Lung (tissue), 11 donors: ENCODE measurements at regions not wholly inside any gene's neighbourhood (a gene's known extent, or its start where the extent isn't known, plus 50 kb on each side); places are given as distances from the start of the nearest gene placed in this dataset.

ENCODE experiments used
- ATAC-seq: fragments of 200-7000 bp; cut with Tn5 transposase; one replicate; pipeline ENCODE4 v1.9.1; 2020; ENCODE audit warnings: moderate number of reproducible peaks; ENCODE audit not compliant: insufficient read depth, low FRiP score
- DNase-seq, 3 donors: peaks; one replicate each; pipeline ENCODE4 v3.0.0-alpha.2; 2013 to 2017
- H3K27ac ChIP-seq, 2 donors: one replicate each; pipeline ENCODE4 v1.5.1; 2013; ENCODE audit warnings: mild to moderate bottlenecking in 2 of 2, moderate library complexity in 2 of 2, control low read depth in 1 of 2, inconsistent platforms in 1 of 2, low read depth in 1 of 2, low read length in 1 of 2
- H3K27me3 ChIP-seq, 3 donors: one replicate each; pipeline ENCODE4 v1.5.1; 2013; ENCODE audit warnings: low read length in 2 of 3; ENCODE audit not compliant: control insufficient read depth in 3 of 3, insufficient read depth in 3 of 3
- H3K36me3 ChIP-seq, 4 donors: one replicate each; pipeline ENCODE4 v1.5.1; 2013; ENCODE audit warnings: low read length in 4 of 4, mild to moderate bottlenecking in 1 of 4, moderate library complexity in 1 of 4; ENCODE audit not compliant: control insufficient read depth in 4 of 4, insufficient read depth in 4 of 4
- H3K4me1 ChIP-seq, 5 donors: one replicate each; pipeline ENCODE4 v1.5.1; 2013; ENCODE audit warnings: low read length in 5 of 5, mild to moderate bottlenecking in 2 of 5, moderate library complexity in 1 of 5; ENCODE audit not compliant: control insufficient read depth in 5 of 5, insufficient read depth in 5 of 5
- H3K4me3 ChIP-seq: one replicate; pipeline ENCODE4 v1.5.1; 2013; ENCODE audit warnings: mild to moderate bottlenecking, control low read depth, moderate library complexity
- H3K9ac ChIP-seq, 2 donors: one replicate each; pipeline ENCODE4 v1.5.1; 2013; ENCODE audit warnings: low read length in 2 of 2, control low read depth in 1 of 2; ENCODE audit not compliant: insufficient read depth in 1 of 2
- H3K9me3 ChIP-seq, 4 donors: one replicate each; pipeline ENCODE4 v1.5.1; 2013; ENCODE audit warnings: low read length in 3 of 4, mild to moderate bottlenecking in 1 of 4, moderate library complexity in 1 of 4; ENCODE audit not compliant: control insufficient read depth in 4 of 4, insufficient read depth in 3 of 4
- WGBS, 2 donors: extraction: QIAGEN DNeasy Blood & Tissue Kit; methylation state at CpG; one replicate each; pipeline ENCODE4 v1.1.7; 2013; 5-methylcytosine and 5-hydroxymethylcytosine counted together
- TF ChIP-seq, protein P1 (sequence below): IDR thresholded peaks from 2 replicates; pipeline ENCODE4 v1.5.1; 2012; ENCODE audit warnings: mild to moderate bottlenecking; ENCODE audit errors: control extremely low read depth, extremely low read depth
- donor health status: control.
- donor health status: control.
- donor health status: Bipolar disorder and iron deficiency.
- donor health status: healthy.
- donor health status: DM: yes; HTN: yes; CAD: no.

DNA sequence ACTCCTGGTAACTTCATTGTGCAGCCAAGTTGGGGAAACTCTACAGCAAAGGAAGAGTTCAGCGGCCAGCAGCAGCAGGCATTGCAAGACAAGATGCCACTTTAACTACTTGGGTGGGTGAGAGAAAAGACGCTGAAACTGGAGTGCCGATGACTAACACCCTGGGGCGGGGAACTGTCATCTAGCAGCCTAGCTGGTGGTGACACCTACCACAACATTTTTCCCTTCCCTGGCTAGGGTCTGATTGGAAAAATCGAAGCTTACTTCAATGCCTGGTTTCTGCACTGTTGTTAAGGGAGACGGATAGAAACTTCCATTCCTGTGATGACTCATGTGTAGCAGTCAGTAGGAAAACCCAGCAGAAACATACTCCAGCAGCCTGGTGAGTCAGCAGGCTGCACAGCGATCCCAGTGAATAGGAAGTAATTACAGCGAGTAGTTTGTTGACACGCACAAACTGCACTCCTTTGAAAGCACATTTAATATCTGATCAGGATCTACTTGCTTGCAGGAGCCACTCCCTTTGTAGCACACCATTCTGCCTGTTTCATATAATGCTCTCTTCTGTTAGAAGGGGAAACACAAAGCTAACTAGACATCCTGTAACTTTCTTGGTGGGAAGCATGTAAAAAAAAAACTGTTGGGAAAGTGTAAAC, 62.1 kb upstream of the MAPRE2 start:
- H3K9ac ChIP-seq: peak overlapping the region in 1 of 2 donors; percentile 42
- ATAC-seq: peak; percentile 80

DNA sequence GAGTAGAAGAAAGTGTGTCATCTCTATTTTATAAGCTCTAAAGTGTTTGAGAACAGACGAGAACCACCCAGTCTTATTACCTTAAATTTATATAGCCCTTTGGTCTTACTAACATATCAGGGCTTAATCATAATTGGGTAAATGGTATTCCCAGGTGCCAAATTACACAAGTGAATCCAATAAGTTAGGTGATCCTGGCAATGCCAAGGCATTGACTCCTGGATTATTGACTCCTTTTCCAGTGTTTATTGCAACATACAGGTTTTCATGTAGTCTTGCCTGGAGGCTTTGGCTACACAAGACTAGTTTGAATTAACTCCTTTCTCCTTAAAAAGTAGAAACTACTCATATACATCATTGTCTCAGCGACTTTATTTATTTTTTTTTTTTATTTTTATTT, 59.7 kb upstream of the MAPRE2 start:
- no peak for ATAC-seq
- H3K27me3 ChIP-seq: peaks cover 0 to 31% (median 16%) of the 10 kb centered on the region in 3 donors
- 77 to 88% methylated on average over 2 of the region's 2 CpGs for WGBS, 2 donors

More for the DNA sequence above, 62.1 kb upstream of the MAPRE2 start:
- H3K36me3 ChIP-seq: no peaks in the 10 kb centered on the region
- TF ChIP-seq, protein P1, sequence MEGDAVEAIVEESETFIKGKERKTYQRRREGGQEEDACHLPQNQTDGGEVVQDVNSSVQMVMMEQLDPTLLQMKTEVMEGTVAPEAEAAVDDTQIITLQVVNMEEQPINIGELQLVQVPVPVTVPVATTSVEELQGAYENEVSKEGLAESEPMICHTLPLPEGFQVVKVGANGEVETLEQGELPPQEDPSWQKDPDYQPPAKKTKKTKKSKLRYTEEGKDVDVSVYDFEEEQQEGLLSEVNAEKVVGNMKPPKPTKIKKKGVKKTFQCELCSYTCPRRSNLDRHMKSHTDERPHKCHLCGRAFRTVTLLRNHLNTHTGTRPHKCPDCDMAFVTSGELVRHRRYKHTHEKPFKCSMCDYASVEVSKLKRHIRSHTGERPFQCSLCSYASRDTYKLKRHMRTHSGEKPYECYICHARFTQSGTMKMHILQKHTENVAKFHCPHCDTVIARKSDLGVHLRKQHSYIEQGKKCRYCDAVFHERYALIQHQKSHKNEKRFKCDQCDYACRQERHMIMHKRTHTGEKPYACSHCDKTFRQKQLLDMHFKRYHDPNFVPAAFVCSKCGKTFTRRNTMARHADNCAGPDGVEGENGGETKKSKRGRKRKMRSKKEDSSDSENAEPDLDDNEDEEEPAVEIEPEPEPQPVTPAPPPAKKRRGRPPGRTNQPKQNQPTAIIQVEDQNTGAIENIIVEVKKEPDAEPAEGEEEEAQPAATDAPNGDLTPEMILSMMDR: no peak
- peak; percentile 63 to 85 (median 81) for DNase-seq
- no peak overlapping the region for H3K4me3 ChIP-seq
- H3K9me3 ChIP-seq: no peaks in the 10 kb centered on the region
- H3K27me3 ChIP-seq: peaks cover 0 to 50% (median 23%) of the 10 kb centered on the region in 3 donors
- H3K4me1 ChIP-seq: peaks cover 0 to 34% (median 9%) of the 10 kb centered on the region in 5 donors
- WGBS, 2 donors: 0% methylated on average over 9 of the region's 9 CpGs
- H3K27ac ChIP-seq: peak overlapping the region in 1 of 2 donors; percentile 80

DNA sequence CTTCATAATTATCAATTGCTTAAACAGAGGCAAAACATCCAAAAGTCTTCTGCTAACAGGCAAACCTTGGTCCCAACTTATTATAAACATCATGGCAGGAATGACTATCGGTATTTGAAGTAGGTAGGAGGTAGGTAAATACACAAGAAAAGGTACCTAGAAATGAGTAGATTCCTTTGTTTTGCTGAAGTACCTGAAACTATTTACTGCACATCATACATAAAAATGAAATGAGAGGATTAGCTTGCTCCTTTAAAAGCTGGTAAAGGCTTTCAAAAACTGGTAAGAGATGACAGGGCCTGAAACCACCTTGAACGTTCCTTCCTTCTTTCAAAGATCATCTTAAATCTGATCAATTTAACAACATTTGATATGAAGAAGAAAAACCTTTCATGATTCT, 55.2 kb upstream of the MAPRE2 start:
- TF ChIP-seq, protein P1: no peak
- no peaks in the 10 kb centered on the region for H3K36me3 ChIP-seq
- H3K27ac ChIP-seq: no peak overlapping the region
- WGBS, 2 donors: 83 to 89% methylated on average over 2 of the region's 2 CpGs
- H3K4me3 ChIP-seq: no peak overlapping the region
- H3K9ac ChIP-seq: no peak overlapping the region
- no peak for ATAC-seq
- H3K4me1 ChIP-seq: peaks cover 0 to 4% (median 0%) of the 10 kb centered on the region in 5 donors
- no peaks in the 10 kb centered on the region for H3K27me3 ChIP-seq
- DNase-seq: no peak
- no peaks in the 10 kb centered on the region for H3K9me3 ChIP-seq

More for the DNA sequence above, 59.7 kb upstream of the MAPRE2 start:
- Histone ChIP-seq H3K9ac (no peak overlapping the region), H3K27ac (no peak overlapping the region), H3K9me3 (no peaks in the 10 kb centered on the region), H3K4me3 (no peak overlapping the region), H3K36me3 (no peaks in the 10 kb centered on the region), H3K4me1 (peaks cover 0 to 29% (median 9%) of the 10 kb centered on the region in 5 donors)
- DNase-seq: no peak
- TF ChIP-seq, protein P1: no peak
